ENCODE measurements at regions not wholly inside any gene's neighbourhood (a gene's known extent, or its start where the extent isn't known, plus 50 kb on each side); places are given as distances from the start of the nearest gene placed in this dataset.

- TF ChIP-seq JUN (IDR thresholded peaks at IDR 0.05): no peak
- TF ChIP-seq POLR2A (IDR thresholded peaks at IDR 0.05; ENCODE audit: low read length): no peak
- no peak for TF ChIP-seq RAD21 (conservative IDR thresholded peaks at IDR 0.05 in 1 of 2, IDR thresholded peaks at IDR 0.05 in 1 of 2)
- TF ChIP-seq, protein P1, sequence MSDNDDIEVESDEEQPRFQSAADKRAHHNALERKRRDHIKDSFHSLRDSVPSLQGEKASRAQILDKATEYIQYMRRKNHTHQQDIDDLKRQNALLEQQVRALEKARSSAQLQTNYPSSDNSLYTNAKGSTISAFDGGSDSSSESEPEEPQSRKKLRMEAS (IDR thresholded peaks at IDR 0.05): no peak
- TF ChIP-seq, protein P2, sequence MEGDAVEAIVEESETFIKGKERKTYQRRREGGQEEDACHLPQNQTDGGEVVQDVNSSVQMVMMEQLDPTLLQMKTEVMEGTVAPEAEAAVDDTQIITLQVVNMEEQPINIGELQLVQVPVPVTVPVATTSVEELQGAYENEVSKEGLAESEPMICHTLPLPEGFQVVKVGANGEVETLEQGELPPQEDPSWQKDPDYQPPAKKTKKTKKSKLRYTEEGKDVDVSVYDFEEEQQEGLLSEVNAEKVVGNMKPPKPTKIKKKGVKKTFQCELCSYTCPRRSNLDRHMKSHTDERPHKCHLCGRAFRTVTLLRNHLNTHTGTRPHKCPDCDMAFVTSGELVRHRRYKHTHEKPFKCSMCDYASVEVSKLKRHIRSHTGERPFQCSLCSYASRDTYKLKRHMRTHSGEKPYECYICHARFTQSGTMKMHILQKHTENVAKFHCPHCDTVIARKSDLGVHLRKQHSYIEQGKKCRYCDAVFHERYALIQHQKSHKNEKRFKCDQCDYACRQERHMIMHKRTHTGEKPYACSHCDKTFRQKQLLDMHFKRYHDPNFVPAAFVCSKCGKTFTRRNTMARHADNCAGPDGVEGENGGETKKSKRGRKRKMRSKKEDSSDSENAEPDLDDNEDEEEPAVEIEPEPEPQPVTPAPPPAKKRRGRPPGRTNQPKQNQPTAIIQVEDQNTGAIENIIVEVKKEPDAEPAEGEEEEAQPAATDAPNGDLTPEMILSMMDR (IDR thresholded peaks at IDR 0.05): no peak
- no peak for TF ChIP-seq RNF2 (IDR thresholded peaks at IDR 0.05; ENCODE audit: borderline replicate concordance, low read depth)
- no peak for TF ChIP-seq NFE2L2 (conservative IDR thresholded peaks at IDR 0.05; ENCODE audit: low read length)
- no peak for TF ChIP-seq MAFK (IDR thresholded peaks at IDR 0.05; ENCODE audit: partially characterized antibody)
These were observed 225.2 kb upstream of the BTG1 start for GRCh38 chr12:92370828-92371227.

Measured in A549 (cell line).